Endodermal cell (in vitro differentiated cells): ENCODE measurements at regions not wholly inside any gene's neighbourhood (a gene's known extent, or its start where the extent isn't known, plus 50 kb on each side); places are given as distances from the start of the nearest gene placed in this dataset.

ENCODE experiments used
- DNase-seq: peaks from one replicate; pipeline ENCODE4 v3.0.0-alpha.2; 2017
- H3K27ac ChIP-seq: 2 replicates; pipeline ENCODE4 v1.5.1; 2013; ENCODE audit warnings: mild to moderate bottlenecking, low read depth, low read length, moderate library complexity
- H3K27me3 ChIP-seq: 2 replicates; pipeline ENCODE4 v1.6.1; 2013; ENCODE audit warnings: mild to moderate bottlenecking, low read length, moderate library complexity; ENCODE audit not compliant: insufficient read depth, control insufficient read depth, poor library complexity, severe bottlenecking
- H3K36me3 ChIP-seq: 2 replicates; pipeline ENCODE4 v1.7.0; 2013; ENCODE audit warnings: mild to moderate bottlenecking, low read length, moderate library complexity; ENCODE audit not compliant: control insufficient read depth, insufficient read depth
- H3K4me1 ChIP-seq: one replicate; pipeline ENCODE4 v1.7.0; 2013; ENCODE audit warnings: low read length; ENCODE audit not compliant: control insufficient read depth, insufficient read depth
- H3K4me3 ChIP-seq: 2 replicates; pipeline ENCODE4 v1.5.1; 2013; ENCODE audit warnings: mild to moderate bottlenecking, low read length, moderate library complexity
- H3K9ac ChIP-seq: 2 replicates; pipeline ENCODE4 v1.6.1; 2013; ENCODE audit warnings: mild to moderate bottlenecking, low read length, moderate library complexity; ENCODE audit not compliant: poor library complexity, severe bottlenecking; ENCODE audit errors: extremely low read depth
- H3K9me3 ChIP-seq: 2 replicates; pipeline ENCODE4 v1.6.1; 2013; ENCODE audit warnings: mild to moderate bottlenecking, low read length, moderate library complexity; ENCODE audit not compliant: control insufficient read depth
- H3K27ac Mint-ChIP-seq: 2 replicates; pipeline ENCODE4 v1.8.0; 2020; ENCODE audit warnings: mixed read lengths
- H3K27me3 Mint-ChIP-seq: 2 replicates; pipeline ENCODE4 v1.8.0; 2021; ENCODE audit warnings: mild to moderate bottlenecking, mixed read lengths; ENCODE audit not compliant: insufficient read depth
- H3K36me3 Mint-ChIP-seq: 2 replicates; pipeline ENCODE4 v1.8.0; 2020; ENCODE audit warnings: low read depth, mixed read lengths
- H3K4me1 Mint-ChIP-seq: 2 replicates; pipeline ENCODE4 v1.8.0; 2020; ENCODE audit warnings: mixed read lengths
- H3K4me3 Mint-ChIP-seq: 2 replicates; pipeline ENCODE4 v1.8.0; 2020; ENCODE audit warnings: mild to moderate bottlenecking, moderate library complexity, mixed read lengths
- H3K9me3 Mint-ChIP-seq: 2 replicates; pipeline ENCODE4 v1.8.0; 2020; ENCODE audit warnings: mild to moderate bottlenecking, mixed read lengths
- CTCF ChIP-seq: fragments of 200-600 bp; sonication (generic); conservative IDR thresholded peaks from 2 replicates; pipeline ENCODE4 v1.5.0; 2021; ENCODE audit warnings: antibody characterized with exemption, mild to moderate bottlenecking
- WGBS, 2 experiments: methylation state at CpG; one replicate each; pipeline versions ENCODE4 v1.1.5 to v1.1.7; 2013; ENCODE audit warnings: missing lambda C conversion rate in 2 of 2, mixed read lengths in 1 of 2; ENCODE audit not compliant: insufficient coverage in 1 of 2, insufficient read length in 1 of 2; 5-methylcytosine and 5-hydroxymethylcytosine counted together

GRCh38 chr5:136679233-136679632, 313.9 kb upstream of the TRPC7 start:
- H3K9me3 Mint-ChIP-seq: peaks cover 35% of the 10 kb centered on the region
- peaks cover 9% of the 10 kb centered on the region for H3K4me1 Mint-ChIP-seq
- H3K4me3 ChIP-seq: no peak overlapping the region
- H3K36me3 Mint-ChIP-seq: peaks cover 7% of the 10 kb centered on the region
- H3K4me1 ChIP-seq: no peaks in the 10 kb centered on the region
- H3K27ac ChIP-seq: no peak overlapping the region
- H3K4me3 Mint-ChIP-seq: no peak overlapping the region
- no peaks in the 10 kb centered on the region for H3K27me3 ChIP-seq
- TF ChIP-seq CTCF: no peak
- WGBS, 2 experiments: 90 to 93% methylated on average over 8 to 9 of the region's 9 CpGs
- no peak overlapping the region for H3K9ac ChIP-seq
- no peak for DNase-seq
- peaks cover 34% of the 10 kb centered on the region for H3K9me3 ChIP-seq
- peaks cover 2% of the 10 kb centered on the region for H3K27me3 Mint-ChIP-seq
- no peak overlapping the region for H3K27ac Mint-ChIP-seq
- H3K36me3 ChIP-seq: no peaks in the 10 kb centered on the region

- Histone ChIP-seq H3K27ac (no peak overlapping the region), H3K4me3 (no peak overlapping the region), H3K9me3 (peaks cover 34% of the 10 kb centered on the region), H3K27me3 (no peaks in the 10 kb centered on the region), H3K4me1 (no peaks in the 10 kb centered on the region), H3K36me3 (no peaks in the 10 kb centered on the region), H3K9ac (no peak overlapping the region)
- peaks cover 7% of the 10 kb centered on the region for H3K36me3 Mint-ChIP-seq
- no peak for DNase-seq
- H3K9me3 Mint-ChIP-seq: peaks cover 24% of the 10 kb centered on the region
- peaks cover 9% of the 10 kb centered on the region for H3K4me1 Mint-ChIP-seq
- no peak overlapping the region for H3K27ac Mint-ChIP-seq
- H3K27me3 Mint-ChIP-seq: peaks cover 2% of the 10 kb centered on the region
- no peak for TF ChIP-seq CTCF
- WGBS, 2 experiments: 96 to 100% methylated on average over 1 to 3 of the region's 3 CpGs
- no peak overlapping the region for H3K4me3 Mint-ChIP-seq
These were observed 311.9 kb upstream of the TRPC7 start for GRCh38 chr5:136677217-136677616.

- H3K9me3 Mint-ChIP-seq: peaks cover 20% of the 10 kb centered on the region
- Histone ChIP-seq H3K27ac (no peak overlapping the region), H3K4me1 (no peaks in the 10 kb centered on the region), H3K4me3 (no peak overlapping the region), H3K27me3 (no peaks in the 10 kb centered on the region), H3K36me3 (no peaks in the 10 kb centered on the region), H3K9me3 (peaks cover 29% of the 10 kb centered on the region), H3K9ac (no peak overlapping the region)
- peaks cover 6% of the 10 kb centered on the region for H3K36me3 Mint-ChIP-seq
- no peak for TF ChIP-seq CTCF
- no peak for DNase-seq
- no peak overlapping the region for H3K4me3 Mint-ChIP-seq
- WGBS, 2 experiments: 86 to 97% methylated on average over 3 of the region's 3 CpGs
- H3K27me3 Mint-ChIP-seq: peaks cover 2% of the 10 kb centered on the region
- no peak overlapping the region for H3K27ac Mint-ChIP-seq
- peaks cover 9% of the 10 kb centered on the region for H3K4me1 Mint-ChIP-seq
These were observed 311.3 kb upstream of the TRPC7 start for GRCh38 chr5:136676685-136677084.
